Pons (tissue), 1 donor: ENCODE measurements at regions not wholly inside any gene's neighbourhood (a gene's known extent, or its start where the extent isn't known, plus 50 kb on each side); places are given as distances from the start of the nearest gene placed in this dataset.
A peak's percentile ranks its signal among the peaks of the same experiment; 100 is the strongest.

Experiments used
- DNase-seq: peaks from one replicate; pipeline ENCODE4 v3.0.0-alpha.2; 2016; ENCODE audit warnings: low spot score

DNA sequence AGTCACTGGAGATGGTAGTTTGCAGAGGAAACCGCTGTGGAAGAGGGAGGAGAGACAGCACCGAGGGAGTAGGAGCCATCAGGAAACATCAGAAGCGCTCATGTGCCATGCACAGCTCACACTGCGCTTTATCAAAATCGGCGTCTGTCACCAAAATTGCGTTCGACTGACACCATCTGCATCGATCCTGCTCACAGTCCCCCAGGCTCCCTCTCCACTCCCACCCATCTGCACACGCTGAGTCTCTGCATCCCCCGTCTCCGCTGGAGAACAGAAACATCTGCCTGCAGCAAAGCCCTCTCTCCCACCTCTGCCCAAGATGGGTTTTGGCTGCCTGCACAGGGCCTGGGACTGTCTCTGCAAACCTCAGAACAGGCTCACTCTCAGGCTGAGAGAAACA lies 187.5 kb upstream of the RPL38 start:
- DNase-seq: no peak

DNA sequence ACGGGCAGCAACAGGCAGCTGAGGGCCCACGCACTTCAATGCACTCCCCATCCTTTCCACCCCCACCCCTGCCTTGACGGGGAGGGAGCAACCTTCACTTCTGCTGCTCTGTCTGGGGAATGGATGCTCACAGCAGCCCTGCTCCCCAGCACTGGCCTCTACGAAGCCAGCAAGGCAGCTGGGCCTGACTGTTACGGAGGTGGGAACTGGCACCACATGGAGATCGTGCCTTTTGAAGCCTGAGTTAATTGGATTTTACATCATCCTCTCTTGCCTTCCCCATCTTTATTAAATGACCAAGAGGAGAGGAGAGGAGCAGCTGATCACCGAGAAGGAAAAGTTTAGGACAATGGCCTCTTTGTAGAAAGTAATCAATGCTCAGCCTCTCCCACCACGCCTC lies 187.0 kb upstream of the RPL38 start:
- no peak for DNase-seq

DNA sequence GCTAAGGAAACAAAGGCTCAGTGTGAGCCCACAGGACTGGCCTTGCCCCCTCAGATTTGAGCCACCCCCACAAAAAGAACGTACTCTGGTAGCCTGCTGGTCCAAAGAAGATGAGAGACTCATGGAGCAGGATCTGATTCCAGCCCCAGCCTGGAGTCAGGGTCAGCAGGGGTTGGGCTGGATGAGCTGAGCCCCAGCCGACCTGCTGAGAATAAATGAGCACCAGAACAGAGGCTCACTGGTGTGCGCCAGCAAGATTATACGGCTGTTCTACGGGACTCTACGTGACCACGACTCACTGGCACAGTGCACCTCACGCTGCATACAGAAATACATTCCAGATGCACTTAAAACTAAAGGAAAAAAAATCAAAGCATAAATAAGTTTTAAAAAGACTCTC lies 186.0 kb upstream of the RPL38 start:
- no peak for DNase-seq

DNA sequence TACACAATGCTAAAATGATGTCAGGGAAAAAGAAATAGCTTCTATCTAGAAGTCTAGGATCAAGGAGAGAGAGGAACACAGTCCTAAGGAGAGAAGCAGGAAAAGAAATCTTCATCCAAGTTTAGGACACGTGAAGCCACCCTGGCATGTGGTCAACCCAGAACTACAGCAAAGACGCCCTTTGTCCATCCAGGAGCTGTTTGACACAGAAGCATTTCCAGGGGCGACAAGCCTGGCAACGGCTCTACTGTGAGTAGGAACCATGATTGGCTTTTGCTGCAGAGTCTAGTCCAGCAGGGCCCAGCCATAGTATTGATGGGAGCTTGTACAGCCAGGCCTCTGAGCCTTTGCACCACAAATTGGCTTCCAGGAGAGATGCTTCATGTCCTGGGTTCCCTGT lies 185.4 kb upstream of the RPL38 start:
- no peak for DNase-seq

GRCh38 chr17:74019271-74019670 lies 184.2 kb upstream of the RPL38 start:
- DNase-seq: no peak

DNA sequence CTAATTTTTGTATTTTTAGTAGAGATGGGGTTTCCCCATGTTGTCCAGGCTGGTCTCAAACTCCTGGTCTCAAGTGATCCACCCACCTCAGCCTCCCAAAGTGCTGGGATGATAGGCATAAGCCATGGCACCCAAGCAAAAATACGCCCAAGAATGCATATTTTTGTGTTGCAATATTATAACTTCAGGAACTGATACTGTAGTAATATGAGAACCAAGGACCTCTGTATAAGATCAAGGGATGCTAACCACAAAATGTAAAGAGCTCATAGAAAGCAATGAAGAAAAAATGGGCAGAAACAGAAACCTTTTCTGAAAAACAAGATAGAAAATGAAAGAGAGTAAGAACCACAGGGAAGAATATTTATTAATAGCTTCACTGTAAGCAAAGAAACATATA lies 183.6 kb upstream of the RPL38 start:
- DNase-seq: no peak

DNA sequence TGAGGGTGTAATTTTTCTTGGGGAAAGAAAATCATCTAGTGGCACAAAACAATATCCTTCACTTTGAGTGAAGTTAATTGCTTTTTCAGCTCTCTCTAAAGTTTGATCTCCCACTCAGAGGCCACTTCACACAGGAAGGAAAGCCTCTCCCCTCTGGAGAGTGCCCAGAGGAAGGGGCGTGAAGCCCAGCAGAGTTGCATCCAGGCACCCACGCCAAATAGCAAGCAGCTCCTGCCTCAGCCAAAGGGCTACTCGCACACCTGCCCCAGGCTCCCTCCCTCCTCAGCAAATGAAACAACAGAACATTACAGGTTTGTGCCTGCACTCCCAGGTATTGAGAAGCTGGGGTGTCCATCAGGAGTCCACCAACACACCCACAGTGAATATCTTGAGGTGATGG lies 183.0 kb upstream of the RPL38 start:
- DNase-seq: no peak

DNA sequence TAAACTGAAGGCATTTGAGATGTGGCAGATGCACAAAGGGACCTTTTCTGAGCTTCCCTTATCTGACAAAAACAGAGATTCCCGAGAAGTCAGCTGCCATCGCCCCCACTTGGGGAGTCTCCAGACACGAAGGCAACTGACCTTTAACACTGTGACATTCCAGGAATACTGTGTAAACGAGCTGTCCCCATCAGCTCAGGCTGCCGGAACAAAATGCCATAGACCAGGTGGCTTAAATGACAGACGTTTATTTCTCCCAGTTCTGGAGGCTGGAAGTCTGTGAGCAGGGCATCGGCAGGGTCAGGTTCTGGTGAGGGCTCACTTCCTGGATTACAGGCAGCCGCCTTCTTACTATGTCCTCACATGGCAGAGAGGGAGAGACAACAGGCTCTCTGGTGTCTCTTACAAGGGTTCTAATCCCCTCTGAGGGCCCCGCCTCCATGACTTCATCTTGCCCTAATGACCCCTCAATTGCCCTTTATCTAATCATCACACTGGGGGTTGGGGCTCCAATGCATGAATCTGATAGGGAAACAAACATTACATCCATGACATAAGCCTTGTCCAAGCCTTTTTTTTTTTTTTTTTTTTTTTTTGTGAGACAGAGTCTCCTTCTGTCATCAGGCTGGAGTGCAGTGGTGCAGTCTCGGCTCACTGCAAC lies 178.5 kb upstream of the RPL38 start:
- no peak for DNase-seq

DNA sequence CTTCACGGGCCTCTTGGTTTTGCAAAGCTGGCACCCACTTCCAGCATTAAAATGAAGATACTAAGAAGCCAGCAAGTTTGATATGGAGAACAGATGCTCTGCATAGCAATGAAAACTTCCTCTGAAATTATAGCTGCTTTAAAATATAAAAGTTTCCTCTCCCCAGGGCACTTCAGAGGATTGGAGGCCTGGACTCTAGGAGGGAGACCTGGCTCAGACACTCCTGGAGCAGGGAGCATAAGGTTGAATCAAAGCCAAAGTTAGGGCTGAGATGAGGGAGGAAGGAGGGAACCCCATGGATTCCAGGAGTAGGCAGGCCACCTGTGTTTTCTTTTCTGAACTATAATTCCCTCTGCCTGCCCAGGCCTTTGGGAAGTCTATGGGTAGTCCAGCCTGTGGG lies 176.0 kb upstream of the RPL38 start:
- no peak for DNase-seq

GRCh38 chr17:74028354-74029116 lies 174.9 kb upstream of the RPL38 start:
- no peak for DNase-seq

GRCh38 chr17:74031316-74032090 lies 172.0 kb upstream of the RPL38 start:
- no peak for DNase-seq

DNA sequence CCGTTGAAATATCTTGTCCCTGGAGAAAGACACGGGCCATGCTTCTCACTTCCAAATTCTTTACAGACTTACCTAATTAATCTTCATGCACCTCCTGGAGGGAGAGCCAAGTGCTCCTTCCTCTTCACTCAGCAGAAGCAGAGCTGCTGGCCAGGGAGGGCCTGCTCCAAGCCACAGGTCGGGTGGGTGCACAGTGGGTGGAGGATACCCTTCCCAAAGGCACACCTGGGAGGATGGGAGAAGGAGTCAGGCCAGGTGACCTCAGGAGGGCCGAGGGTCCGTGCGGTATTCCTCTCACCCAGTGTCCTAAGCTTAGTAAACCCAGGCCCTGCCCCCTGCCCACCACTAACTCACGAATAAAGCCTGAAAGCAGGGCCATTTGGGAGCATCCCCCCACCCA lies 171.3 kb upstream of the RPL38 start:
- DNase-seq: no peak

- DNase-seq: no peak
These were observed 166.2 kb upstream of the RPL38 start for GRCh38 chr17:74037320-74037719.

- DNase-seq: no peak
These were observed 163.2 kb upstream of the RPL38 start for GRCh38 chr17:74040291-74040690.

GRCh38 chr17:74040729-74041128 lies 162.7 kb upstream of the RPL38 start:
- no peak for DNase-seq

DNA sequence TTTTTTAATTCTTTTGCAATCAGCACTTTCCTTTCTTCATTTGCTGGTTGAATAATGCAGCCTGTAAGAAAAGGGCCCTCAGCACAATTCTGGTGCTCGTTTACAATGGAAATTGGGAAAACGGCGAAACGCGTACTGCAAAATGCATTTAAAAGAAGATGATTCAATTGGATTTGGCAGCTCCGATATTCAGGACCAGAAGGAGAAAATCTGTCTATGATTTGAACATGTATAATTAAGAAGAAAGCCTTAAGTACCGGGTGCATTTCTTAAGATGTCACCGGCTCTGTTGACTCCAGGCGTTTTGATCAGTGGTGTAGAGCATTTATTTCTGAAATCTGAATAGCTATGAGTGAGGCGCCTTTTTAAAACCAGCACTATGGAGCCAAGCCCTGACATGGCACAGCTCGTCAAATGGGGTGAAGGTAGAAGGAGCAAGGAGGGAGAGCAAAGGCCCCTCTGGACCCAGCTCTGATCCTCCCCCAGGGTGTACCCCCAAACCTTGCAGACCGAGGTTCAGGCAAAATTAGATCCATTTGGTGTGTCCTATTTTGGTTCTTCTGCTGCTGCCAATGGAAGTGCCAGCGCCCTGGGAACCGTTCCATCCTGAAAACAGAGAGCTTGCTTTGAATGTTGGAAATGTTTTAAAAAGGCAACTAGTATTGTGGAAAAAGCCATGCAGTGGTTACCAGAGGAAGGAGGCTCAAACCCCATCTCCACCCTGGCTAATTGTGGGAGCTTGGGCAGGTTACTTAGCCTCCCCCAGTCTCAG lies 161.4 kb upstream of the RPL38 start:
- DNase-seq: peak; percentile 37

GRCh38 chr17:74042744-74043486 lies 160.6 kb upstream of the RPL38 start:
- peak; percentile 46 for DNase-seq

DNA sequence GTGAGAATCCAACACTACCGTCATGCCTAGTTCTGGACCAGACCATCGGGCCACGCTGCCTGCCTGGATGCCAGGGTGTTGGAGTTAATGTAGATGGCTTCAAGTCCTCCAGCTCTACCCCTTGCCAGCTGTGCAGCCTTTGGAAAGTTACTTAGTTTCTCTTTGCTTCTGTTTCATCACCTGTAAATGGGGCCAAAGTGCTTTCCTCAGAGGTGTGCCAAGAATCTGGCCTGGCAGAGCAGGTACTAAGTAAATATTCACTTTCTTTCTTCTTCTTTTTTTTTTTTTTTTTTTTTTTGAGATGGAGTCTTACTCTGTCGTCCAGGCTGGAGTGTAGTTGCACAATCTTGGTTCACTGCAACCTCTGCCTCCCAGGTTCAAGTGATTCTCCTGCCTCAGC lies 159.5 kb upstream of the RPL38 start:
- DNase-seq: no peak

- no peak for DNase-seq
These were observed 157.7 kb upstream of the RPL38 start for GRCh38 chr17:74045608-74046280.

- no peak for DNase-seq
These were observed 154.1 kb upstream of the RPL38 start for GRCh38 chr17:74049167-74049966.
